A204.1 (cell line): ENCODE measurements at regions not wholly inside any gene's neighbourhood (a gene's known extent, or its start where the extent isn't known, plus 50 kb on each side); places are given as distances from the start of the nearest gene placed in this dataset.

Experiments used
- FAIRE-seq: peaks from 2 replicates; lab custom pipeline; 2012; peaks lifted over from hg19 to GRCh38; lab: Jason Lieb, UNC

DNA sequence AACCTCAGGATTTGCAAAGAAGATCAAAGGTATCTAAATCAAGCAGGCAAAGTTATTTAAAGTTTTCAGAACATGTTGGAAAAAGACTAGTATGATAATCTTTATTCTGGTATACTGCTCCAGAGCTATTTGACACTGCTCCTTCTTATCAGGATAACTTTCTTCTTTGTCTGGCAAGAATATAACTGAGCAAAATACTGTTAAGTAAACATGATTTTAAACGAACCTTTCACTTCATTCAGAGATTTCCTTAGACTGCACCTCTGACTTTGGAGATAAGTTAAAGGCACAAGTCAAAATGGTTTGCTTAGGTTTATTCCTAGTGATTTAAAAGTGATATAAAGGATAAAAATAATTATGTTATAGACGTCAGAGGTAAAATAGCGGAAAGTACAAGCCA is 103.9 kb upstream of the CCDC190 start:
- no peak for FAIRE-seq

DNA sequence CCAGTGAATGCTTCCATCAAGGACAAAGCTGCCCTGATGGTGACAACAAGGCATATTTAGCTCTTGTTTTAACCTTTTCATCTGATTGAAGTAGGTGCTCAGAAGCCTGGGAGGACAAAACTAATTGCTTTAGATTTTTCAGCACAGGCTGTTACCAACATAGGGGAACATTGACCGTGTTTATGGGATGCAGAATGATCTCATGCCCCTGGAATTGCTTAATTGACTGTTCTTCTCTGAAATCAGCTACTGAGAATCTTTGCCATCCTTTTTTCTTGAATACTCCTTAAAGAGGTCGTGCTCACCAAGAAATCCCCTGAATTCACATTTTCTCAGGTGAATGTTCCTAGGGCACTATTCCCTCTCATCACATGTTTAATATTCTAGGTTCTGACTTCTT is 95.9 kb upstream of the CCDC190 start:
- FAIRE-seq = no peak

DNA sequence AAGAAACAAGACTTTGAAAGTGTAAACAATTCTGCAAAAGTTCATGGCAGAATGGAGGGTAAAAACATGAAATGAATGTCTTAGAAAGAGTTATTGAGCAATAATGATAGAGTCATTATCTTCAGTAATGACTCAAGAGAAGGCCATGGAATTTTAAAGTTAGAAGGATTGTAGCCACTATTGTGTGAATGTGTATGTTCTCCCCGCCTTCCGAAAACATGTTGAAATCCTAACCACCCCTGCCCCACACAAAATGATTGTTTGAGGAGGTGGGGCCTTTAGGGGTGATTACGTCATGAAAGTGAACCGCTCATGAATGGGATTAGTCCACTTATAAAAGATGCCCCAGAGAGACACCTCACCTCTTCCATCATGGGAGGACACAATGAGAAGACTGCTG is 93.8 kb upstream of the CCDC190 start:
- FAIRE-seq = no peak

DNA sequence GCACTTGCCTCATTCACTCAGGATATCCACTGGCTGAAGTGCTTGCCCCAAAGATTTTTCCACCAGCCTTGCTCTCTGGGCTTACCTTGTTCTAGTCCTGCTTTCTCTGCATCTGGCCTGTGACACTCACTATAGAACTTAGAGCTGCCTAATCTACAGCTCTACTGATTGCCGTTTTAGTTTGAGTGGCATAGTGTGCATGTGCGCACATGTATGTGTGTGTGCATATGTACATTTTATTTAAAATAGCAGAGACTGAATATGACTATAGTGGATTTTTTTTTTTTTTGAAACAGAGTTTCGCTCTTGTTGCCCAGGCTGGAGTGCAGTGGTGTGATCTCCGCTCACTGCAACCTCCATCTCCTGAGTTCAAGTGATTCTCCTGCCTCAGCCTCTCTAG is 92.0 kb upstream of the CCDC190 start:
- no peak for FAIRE-seq

DNA sequence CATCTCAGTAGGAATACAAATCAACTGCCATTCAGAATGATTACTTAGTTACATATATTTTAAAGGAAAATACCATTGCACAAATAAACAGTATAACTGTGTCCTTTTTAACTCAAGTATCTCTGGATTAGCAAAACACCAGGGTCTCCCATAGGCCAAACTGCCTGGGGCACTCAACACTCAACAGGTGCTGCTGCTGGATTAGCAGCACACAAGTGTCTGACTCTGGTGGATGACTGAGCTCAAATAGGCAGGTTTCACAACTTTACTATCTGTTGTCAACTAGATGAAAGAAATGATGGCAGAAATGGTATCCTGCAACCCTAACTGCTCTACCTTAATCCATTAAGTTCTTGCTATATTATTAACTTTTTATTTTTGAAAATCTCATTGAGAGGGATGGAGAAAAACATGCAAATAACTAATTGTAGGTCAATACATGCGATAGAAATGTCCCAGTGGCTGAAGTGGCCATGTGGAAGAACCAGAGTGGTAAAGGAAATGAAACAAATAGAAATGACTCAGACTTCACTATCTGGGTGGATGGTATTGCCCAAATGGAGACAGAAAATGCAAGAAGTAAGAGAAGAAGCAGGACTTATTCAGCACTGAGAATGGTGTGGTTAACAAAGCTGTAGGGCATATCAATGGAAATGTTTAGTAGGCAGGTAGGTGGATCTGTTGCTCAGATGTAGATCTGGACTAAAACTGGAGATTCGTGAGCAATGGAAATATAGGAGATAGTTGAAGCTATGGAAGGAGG is 90.8 kb upstream of the CCDC190 start:
- FAIRE-seq = no peak

DNA sequence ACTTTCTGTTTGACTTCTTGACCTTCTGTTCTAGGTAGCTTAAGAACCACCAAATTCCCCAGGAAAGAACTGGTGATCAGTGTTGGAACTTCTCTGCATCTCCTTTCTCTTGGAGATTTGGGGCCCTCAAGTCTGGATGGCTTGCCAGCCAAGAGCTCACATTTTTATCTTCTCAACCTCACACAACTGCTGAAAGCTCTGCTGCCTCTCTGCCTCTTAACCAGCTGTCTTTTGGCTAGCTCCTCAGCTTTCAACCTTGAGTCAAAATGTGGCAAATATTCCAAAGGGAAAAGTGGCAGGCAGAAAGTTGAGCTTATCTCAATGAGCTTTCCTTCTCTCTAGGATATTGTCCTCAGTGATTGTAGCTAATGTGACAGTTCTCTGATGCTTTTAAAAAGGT is 89.2 kb upstream of the CCDC190 start:
- no peak for FAIRE-seq

DNA sequence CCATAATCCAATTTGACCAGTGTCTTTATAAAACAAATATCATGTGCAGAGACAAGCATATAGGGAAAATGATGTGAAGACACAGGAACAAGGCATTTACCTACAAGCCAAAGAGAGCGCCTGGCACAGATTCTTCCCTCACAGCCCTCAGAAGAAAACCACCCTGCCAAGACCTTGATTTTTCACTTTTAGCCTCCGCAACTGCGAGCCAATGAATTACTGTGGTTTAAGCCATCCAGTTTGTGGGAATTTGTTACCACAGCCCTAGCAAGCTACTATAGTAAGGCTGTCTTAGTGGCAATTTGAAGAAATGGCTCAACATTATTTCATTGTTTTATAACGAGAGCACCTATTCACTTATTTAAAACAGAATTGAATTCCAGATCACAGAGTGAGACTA is 85.7 kb upstream of the CCDC190 start:
- FAIRE-seq = no peak

DNA sequence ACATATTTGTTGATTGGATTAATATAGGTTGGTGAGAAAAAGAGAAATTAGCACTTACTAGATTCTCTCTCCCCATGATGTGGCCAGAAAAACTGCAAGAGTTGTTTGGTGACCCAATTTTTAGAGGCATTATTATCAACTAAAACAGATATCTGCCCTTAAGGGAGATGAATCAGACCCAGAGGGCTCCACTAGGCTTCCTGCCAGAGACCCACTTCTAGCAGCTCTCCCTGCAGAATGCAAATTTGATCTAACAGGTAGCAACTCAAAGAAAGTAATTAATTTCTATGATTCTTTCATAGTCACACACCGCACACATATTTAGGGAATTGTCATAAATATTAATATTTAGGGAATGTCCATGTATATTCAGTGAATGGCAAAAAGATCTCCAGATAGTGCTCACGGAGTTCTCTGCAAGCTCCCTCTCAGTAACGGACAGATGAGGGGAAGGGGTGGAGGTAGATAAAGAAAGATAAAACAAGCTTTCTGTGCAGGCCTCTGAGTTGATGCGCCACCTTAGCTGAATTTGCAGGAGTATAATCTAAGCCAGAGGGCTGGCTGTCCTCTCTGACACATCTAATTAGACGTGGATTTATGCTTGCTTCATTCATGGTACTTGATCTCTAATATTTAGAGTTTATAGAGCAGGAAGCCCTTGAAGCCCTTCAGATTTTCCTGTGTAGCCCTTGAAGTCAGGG is 84.1 kb upstream of the CCDC190 start:
- no peak for FAIRE-seq

DNA sequence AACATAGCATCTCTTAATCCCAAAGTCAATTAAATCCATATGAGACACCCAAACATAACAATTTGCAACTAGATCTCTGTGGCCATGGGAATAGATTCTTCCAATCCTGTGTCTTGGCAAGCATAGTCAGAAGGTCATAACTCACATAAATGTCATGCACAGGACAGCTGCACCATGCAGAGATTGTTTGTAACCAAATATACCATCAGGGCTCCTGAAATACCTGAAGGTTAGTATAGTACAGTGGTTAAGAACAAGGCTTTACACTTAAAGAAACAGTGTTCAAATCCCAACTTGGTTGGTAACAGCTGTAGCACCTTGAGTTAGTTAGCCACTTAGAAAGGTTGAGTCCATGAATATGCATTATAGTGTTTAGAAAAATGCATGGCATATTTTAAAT is 82.6 kb upstream of the CCDC190 start:
- FAIRE-seq = no peak

DNA sequence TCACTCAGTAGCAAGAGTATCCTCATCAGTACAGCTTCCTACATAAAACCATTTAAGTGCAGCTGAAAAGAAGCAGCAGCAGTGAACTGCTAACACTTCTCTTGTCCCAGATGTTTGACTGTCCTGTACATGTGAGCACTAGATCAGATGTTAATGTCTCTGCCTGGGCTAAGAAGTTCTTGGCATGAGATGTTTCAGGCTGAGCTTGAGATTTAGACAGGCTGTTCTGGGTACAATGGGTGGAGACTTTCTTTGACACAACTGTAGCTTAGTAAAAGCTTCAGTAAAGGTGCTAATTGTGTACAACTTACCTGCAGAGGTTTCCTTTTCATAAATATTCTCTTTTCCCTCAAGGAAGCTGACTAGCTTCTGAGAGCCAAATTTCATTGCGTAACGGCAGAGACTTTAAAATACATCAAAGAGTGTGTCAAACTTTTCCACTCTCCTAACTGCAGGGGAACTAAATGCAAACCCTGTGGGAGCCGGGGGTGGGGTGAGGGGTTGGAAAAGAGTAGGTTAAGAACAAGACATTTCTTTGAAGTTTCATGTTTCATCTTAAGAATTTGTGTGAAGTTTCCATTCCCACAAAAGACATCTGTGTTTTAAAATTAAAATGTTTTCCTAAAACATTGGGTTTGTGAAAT is 82.1 kb upstream of the CCDC190 start:
- no peak for FAIRE-seq

DNA sequence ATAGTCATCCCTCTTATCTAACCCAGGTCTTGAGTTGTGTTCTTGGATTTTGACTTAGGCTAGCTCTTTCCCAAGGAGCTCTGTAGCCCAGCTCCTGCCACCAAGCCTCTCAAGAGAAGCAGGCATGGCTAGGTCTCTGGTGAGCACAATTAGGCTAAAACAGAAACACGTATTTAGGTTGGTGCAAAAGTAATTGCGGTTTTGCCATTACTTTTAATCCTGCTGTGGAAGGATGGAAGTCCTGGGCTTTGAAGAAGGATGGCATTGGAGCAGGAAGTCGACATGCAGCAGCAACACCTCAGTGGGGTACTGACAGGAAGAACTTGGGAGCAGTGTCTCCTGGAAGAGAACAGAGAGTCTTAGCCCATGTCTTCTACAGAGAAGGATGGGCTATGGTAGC is 80.0 kb upstream of the CCDC190 start:
- no peak for FAIRE-seq

DNA sequence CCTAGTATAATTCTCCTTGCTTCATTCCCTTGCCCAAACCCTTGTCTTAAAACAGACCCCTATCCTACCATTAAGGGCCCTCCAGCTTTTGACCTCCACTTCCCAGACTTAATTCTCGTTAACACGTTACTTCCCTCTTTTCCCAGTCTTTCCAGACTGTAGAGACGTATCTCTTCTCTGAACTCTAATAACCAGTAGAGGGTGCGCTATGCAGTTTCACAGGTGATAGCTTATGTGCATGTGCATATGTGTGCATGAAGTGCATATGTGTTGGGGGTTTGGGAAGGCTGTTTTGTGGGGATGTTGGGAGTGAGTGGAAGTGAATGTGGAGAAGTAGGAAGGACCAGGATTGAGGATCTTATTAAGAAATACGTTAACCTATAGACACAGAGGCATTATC is 78.1 kb upstream of the CCDC190 start:
- FAIRE-seq = no peak

DNA sequence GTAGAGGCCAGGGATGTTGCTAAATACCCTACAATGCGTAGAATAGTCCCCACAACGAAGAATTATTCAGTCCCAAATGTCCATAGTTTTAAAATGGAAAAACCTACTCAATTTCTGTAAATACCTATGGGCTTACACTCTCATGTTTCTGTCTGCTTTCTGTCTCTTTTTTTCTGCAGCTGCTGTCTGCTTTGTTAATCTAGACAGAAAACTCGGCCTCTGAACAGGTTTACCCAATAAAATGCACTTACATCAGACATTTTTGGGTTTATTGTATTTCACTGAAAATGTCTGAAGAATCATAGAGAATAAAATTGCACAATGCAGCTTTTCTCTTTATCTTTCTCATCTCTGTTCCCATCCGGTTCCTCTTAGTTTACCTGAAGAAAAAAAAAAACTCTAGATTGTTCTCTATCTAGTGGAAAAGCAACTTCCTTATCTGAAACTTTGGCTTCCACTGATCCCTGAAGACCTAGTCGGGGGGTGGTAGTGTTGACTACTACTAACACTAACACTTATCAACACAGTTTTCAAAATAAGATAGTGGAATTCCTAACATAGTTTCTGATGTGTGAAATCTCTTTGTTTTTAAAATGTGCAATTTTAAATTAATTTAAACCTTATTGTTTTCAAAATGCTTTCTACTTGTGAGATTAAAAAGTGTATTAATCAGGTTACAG is 76.9 kb upstream of the CCDC190 start:
- no peak for FAIRE-seq

DNA sequence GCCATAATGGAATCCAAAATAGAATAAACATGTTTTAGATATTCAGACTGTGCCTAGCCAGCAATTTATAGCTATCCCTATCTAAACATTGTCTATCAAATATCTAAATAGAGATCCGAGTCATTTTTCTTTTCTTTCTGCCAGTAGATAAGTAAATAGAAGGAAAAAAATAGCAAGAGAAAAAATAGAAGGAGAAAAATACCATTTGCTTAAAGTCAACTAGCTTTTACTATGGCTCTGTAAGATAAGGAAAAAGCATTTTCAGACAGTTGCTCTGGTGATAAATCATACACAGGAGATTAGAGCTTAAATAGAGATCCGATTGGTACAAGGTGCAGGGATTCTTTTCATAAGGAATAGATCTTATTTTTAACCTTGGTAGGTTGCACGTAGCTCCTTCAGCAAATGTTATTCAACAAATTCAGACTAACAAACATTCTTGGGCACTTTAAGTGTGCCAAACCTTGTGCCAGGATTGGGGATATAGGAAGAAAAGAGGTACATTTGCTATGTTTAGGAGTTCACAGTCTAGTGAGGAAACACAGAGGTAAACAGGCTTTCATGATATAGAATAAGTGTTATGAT is 70.1 kb upstream of the CCDC190 start:
- no peak for FAIRE-seq

DNA sequence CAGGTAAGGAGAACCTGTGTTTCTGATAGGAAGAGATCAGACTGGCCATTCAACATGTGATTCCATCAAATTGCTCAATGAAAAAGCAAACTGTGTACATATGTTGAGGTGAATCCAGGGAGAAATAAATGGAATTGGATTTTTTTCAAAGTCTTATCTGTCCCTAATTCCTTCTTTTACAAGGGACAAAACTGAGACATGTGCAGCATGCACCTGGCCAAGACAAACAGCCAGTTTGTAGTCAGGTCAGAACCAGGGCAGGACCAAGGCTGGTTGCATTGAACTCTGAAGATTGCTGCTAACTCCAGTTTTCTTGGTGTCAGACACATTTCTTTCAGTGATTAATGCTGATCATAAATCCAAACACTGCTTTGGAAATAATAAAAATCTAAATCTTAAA is 69.6 kb upstream of the CCDC190 start:
- no peak for FAIRE-seq

DNA sequence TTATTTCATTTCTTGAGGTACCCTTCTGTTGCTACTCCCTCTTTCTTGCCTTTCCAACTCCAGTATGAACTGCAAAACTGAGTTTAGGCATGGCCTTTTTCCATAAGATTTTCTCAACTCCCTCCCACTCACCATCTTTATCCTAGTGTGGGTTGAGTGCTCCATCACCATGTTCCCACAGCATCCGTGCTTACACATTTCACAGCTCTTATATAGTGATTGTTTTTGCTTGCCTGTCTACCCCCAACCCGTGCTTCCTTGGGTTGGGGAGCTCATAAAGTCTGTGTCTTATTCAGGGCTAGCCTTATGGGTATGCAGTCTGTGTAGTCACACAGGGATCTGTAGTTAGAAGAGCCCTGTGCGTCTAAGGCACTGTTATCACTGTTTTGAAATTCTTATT is 68.2 kb upstream of the CCDC190 start:
- FAIRE-seq = no peak

DNA sequence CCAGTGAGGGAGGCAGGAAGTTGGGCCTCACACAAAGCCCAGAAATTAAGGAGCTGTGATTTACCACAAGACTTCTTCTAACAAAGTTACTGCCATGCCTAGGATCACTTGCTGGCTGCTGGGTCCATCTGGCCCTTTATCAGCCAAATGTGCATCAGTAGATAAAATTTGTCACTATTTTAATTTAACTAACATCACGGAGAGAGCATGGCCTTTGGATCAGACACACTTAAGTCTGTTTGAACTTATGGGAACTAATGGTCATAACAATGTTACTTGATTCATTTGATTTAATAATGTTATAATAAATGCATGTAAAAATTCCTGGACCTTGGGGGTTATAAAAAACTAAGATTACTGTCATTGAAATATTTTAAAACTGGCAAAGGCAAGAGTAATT is 67.2 kb upstream of the CCDC190 start:
- FAIRE-seq = no peak

DNA sequence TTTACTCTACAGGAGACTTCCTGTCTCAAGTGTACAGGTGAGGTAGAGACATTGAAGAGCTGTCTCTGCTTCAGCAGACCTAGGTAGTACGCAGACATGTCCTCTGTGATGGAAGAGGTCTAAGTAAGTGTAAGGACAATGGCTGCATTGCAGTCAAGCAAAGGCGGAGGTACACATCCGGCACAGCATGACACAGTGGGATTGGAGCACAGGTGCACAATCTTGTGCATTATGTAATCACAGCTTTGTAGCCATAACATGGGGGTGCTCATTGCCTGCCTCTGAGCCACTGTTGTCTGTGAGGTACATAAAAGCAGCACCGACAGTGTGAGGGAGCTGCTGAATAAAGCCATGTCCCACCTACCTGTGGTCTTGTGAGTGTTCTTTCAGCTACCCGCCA is 66.4 kb upstream of the CCDC190 start:
- FAIRE-seq = no peak

DNA sequence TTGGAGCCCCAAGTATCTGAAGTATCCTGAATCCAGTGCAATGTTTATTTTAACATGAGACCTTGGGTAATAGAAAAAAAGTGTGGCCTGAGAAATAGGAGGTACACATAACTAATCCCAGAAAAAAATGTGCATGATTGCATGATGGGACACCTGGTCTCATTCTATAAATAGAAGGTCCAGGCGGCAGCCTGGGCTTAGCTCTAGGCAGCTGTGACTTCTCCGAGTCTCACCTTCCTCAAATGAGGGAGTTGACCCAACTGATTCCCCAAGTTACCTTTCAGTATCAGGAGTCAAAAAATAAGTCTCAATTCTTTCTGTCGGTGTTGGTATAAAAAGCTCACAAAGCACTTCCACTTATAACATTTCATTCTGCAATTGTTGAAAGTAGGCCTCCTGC is 65.9 kb upstream of the CCDC190 start:
- no peak for FAIRE-seq

DNA sequence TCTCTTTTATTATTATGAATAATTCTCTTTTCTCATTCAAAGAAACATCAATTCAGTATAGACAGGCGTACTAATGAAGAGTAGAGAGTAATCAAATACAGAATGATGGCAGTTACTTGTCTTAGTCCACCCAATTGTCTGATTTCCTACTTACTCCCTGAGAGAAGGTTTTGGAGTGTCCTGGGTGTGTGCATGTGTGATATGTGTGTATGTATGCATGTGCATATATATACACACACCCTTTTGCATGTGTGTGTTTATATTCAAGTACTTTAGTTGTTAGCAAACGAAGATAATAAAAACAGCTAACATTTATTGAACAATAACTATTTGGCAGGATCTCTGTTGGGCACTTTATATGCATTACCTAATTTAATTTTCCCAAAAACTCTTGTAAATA is 63.2 kb upstream of the CCDC190 start:
- no peak for FAIRE-seq

DNA sequence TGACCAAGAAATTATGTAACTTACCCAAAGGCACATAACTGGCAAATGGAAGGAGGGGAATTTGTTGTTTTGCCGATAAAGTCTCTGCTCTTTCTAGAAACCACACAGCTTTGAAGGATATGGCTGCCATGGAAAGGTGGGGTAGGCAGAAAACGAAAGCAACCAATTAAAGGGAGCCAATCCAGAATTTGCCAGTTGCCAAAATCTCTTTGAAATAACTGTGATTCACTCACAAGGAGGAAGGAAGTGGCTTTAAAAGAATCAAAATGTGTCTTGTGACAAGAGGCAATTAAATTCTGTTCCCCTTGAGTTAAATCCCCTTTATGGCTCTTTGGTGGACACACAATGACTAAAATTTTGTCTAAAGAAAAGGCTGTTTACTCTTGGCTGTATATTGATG is 61.2 kb upstream of the CCDC190 start:
- FAIRE-seq = no peak

DNA sequence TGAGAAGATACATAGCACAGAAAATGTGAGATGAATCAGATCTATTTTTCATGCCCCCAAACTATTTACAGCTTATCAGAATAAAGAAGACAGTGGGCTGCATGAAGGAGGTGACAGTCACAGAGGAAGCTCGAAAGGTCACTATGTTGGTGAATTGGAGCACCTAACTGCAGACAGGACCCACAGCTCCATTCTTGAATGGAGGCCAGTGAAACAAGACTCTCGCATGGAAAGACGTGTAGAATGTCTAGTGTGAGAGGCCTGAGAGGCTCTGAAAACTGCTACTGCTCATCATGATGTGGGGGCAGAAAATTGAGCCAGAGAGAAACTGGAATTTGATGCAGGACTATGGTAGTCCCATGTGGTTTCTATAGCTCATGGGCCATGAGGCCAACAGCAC is 60.3 kb upstream of the CCDC190 start:
- FAIRE-seq = no peak

DNA sequence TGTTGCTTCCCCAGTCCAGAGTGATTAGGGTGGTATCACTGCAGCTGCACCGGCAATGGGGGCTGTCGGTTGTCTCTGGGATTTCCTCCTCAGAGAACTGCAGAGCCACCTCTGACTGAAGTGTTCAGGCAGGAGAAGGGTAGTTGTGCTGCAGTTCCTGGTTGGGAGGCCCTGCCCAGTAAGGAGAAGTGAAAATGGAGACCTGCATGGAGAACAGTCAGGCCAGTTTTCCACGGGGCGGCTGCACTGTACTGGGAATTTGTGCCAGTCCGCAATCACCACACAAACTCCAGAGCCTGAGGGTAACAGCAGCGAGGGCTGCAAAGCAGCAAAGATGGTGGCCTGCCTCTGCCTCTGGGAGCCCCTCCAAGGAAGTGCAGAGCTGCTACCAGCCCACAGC is 58.1 kb upstream of the CCDC190 start:
- FAIRE-seq = no peak
